Activated CD4-positive, alpha-beta memory T cell treated with anti-CD3 and anti-CD28 coated beads, Interleukin-2, amount 10 ng/mL, durations not matched to agents 7 days and 5 days (primary cell): ENCODE measurements at regions not wholly inside any gene's neighbourhood (a gene's known extent, or its start where the extent isn't known, plus 50 kb on each side); places are given as distances from the start of the nearest gene placed in this dataset.
"Not testable (repeated sequence)": the region's sequence is repeated elsewhere in the genome, so short reads cannot be mapped to it uniquely, and the experiment has no call there.

Experiments used
- CTCF ChIA-PET: fragments of 350-600 bp; sonication (Branson Sonifier 250); formaldehyde crosslinking; loops from one replicate; lab custom pipeline; 2021; ENCODE audit warnings: antibody characterized with exemption, inconsistent platforms; lab: Charles Lee
- POLR2A ChIA-PET: fragments of 350-600 bp; sonication (Branson Sonifier 250); formaldehyde crosslinking; loops from one replicate; lab custom pipeline; 2021; ENCODE audit warnings: antibody characterized with exemption; lab: Charles Lee
- DNase-seq: peaks from one replicate; pipeline ENCODE4 v3.0.0-alpha.2; 2020
- H3K27ac Mint-ChIP-seq: one replicate; pipeline ENCODE4 v1.8.0; 2021; ENCODE audit warnings: mild to moderate bottlenecking, mixed read lengths
- H3K27me3 Mint-ChIP-seq: one replicate; pipeline ENCODE4 v1.8.0; 2021; ENCODE audit warnings: mixed read lengths
- H3K36me3 Mint-ChIP-seq: one replicate; pipeline ENCODE4 v1.8.0; 2021; ENCODE audit warnings: low read depth, mixed read lengths
- H3K4me1 Mint-ChIP-seq: one replicate; pipeline ENCODE4 v1.8.0; 2021; ENCODE audit warnings: mixed read lengths
- H3K4me3 Mint-ChIP-seq: one replicate; pipeline ENCODE4 v1.8.0; 2021; ENCODE audit warnings: mild to moderate bottlenecking, mixed read lengths
- H3K9me3 Mint-ChIP-seq: one replicate; pipeline ENCODE4 v1.8.0; 2021; ENCODE audit warnings: mixed read lengths

DNA sequence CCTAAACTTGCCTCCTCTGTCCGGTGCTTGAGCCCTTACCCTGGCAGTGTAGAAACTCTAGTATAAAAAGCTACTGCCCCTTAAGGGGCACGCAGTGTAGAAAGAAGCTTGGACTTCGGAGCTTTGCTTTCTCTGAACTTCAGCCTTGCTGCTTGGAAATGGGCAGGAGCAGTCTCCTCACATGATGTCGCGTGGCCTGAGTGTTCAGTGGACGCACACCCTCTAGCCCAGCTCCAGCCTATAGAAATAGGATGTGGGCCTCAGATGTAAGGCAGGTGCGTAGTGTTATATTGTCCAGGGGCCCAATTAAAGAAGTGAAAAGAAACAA is 98.2 kb upstream of the PCBD1 start:
- ChIA-PET CTCF (no interaction called here), POLR2A (no interaction called here)
- no peaks in the 10 kb centered on the region for H3K36me3 Mint-ChIP-seq
- peaks cover 25% of the 10 kb centered on the region for H3K4me1 Mint-ChIP-seq
- no peak overlapping the region for H3K4me3 Mint-ChIP-seq
- H3K27ac Mint-ChIP-seq, result no peak overlapping the region
- DNase-seq, result no peak
- no peaks in the 10 kb centered on the region for H3K9me3 Mint-ChIP-seq
- H3K27me3 Mint-ChIP-seq, result no peaks in the 10 kb centered on the region

DNA sequence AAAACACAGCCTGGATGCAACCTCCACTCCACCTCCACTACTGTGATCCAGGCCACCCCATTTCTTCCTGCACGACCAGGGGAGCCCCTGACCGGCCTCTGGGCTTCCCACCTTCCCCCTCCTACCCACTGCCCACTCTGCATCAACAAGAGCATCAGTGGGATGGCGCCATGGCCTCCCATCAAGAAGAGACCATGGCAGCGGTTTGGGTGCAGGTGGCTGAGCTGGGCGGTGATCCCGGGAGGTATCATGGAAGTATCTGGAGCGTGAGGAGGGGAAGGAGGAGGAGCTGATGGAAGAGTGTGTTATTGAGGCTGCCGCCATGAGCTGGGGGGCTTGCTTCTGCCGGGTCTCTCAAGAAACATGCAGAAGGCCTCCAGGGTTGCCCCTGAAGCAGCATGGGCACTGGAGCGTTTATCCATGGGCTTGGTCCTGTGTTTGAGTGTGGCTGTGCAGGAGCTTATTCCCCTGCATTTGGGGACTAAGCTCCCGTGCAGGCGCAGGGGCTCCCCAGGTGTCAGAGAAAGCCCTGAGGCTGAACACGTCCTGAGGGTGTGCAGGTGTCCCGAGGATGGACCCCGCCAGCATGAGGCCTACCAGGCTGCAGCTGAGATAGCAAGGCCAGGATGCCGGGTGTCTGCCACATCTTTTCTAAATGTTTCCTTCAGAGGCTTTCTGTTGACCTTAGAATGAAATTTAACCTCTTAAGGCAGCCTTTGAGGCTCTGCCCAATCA is 99.2 kb upstream of the PCBD1 start:
- CTCF ChIA-PET, result no interaction called here
- POLR2A ChIA-PET, result no interaction called here

DNA sequence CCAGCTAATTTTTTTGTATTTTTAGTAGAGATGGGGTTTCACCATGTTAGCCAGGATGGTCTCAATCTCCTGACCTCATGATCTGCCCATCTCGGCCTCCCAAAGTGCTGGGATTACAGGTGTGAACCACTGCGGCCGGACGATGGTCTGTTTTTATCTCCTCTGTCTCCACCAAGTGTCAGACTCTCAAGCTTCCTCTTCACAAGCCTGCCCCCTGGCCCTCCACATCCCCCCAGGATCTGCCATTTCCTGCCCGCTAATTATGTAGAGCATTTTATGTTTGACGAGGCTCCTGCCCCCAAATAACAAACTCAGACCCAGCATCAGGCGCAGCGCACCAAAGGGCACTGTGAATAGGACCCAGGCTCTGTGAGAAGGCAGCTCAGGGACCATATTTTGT is 101.8 kb upstream of the PCBD1 start:
- CTCF ChIA-PET, result interaction anchor here (0.6 kb wide), 1 partner anchor 11 kb away, joined by 3 read pairs; no protein-coding TSS in a partner anchor
- H3K27me3 Mint-ChIP-seq, POLR2A ChIA-PET, H3K4me3 Mint-ChIP-seq, H3K9me3 Mint-ChIP-seq, DNase-seq, H3K36me3 Mint-ChIP-seq, H3K27ac Mint-ChIP-seq: not testable (repeated sequence)
- peaks cover 12% of the 10 kb centered on the region for H3K4me1 Mint-ChIP-seq

More for the DNA sequence above, 99.2 kb upstream of the PCBD1 start:
- Mint-ChIP-seq H3K4me1 (peaks cover 21% of the 10 kb centered on the region), H3K27ac (no peak overlapping the region), H3K36me3 (no peaks in the 10 kb centered on the region), H3K9me3 (no peaks in the 10 kb centered on the region), H3K27me3 (no peaks in the 10 kb centered on the region), H3K4me3 (no peak overlapping the region)
- DNase-seq, result no peak

DNA sequence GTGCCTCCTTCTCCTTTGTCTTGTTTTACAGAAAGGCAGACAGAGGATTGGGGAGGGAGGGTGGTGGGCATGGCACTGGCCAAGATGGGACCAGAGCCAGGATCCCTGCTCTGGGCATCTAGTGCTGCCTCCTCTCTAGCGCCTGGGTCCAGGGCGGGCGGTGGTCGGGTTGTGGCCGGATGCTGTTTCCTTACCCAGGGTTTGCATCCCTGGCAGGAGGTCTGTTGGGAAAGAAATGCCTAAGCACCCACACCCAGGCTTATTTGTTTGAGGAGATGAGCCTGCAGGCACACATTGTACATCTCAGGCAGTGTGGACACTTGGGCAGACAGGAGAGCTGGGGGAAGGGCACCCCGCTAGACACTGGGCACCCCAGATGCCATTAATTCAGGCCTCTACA is 102.3 kb upstream of the PCBD1 start:
- Mint-ChIP-seq H3K27me3 (no peaks in the 10 kb centered on the region), H3K4me1 (peaks cover 8% of the 10 kb centered on the region), H3K9me3 (no peaks in the 10 kb centered on the region), H3K27ac (no peak overlapping the region), H3K36me3 (no peaks in the 10 kb centered on the region), H3K4me3 (no peak overlapping the region)
- ChIA-PET CTCF (interaction anchor here (0.6 kb wide), 1 partner anchor 12 kb away, joined by 3 read pairs; no protein-coding TSS in a partner anchor), POLR2A (no interaction called here)
- no peak for DNase-seq

DNA sequence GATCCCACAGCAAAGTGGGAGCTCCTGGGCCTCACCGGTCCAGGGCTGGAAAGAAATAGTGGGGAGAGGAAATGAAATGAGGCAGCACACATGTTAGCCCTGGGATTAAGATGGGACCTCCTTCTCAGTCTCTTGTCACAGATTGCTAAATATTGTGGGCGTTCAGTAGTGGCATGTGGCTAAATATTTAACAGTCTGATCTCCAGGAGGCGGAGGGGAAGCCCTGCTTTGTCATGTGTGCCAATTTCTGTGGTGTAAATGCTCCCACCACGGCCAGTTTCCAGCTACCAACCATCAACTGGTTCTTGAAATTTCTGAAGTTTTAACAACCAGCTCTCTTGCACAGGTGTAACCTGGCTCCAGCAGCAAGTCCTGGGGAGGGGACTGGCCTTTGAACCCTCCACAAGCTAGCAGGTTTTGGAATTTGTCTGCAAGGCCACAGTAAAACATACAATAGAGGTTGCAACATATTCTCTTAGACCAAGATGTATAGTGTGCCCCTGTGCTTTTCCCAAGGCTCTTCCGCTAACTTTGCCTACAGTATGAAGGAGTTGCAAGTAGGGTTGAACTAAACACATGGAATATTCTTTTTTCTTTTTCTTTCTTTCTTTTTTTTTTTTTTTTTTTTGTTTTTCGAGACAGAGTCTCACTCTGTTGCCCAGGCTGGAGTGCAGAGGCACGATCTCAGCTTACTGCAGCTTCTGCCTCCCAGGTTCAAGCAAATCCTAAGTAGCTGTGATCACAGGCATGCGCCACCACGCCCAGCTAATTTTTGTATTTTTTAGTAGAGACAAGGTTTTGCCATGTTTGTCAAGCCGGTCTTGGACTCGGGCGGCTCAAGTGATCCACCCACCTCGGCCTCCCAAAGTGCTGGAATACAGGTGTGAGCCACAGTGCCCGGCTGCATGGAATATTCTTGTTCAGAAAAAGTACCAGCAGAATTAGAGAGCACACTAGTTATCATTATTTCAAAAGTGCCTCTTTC is 103.1 kb upstream of the PCBD1 start:
- POLR2A ChIA-PET, result no interaction called here
- Mint-ChIP-seq H3K27ac (no peak overlapping the region), H3K4me1 (peaks cover under 1% of the 10 kb centered on the region), H3K36me3 (no peaks in the 10 kb centered on the region), H3K4me3 (no peak overlapping the region), H3K27me3 (peaks cover 6% of the 10 kb centered on the region), H3K9me3 (no peaks in the 10 kb centered on the region)
- no peak for DNase-seq
- CTCF ChIA-PET, result no interaction called here

DNA sequence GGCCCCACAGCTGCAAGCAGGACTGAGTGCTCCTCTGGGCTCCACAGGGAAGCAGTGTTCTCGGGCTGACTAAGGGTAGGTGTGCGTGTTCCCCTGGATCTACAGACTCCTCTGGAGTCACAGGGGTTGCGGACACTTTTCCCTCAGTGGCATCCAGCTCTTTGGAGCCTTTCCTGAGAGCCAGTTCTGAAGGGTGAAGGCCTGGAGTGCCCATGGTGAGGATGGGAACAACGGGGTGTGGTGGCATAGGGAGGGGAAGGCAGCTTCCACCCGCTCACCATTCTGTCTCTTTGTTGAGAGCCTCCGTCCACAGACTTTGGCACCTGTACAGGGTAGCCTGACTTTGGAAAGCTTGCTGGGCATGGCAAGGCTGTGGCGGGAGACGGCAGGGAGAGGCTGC is 104.1 kb upstream of the PCBD1 start:
- no peak overlapping the region for H3K4me3 Mint-ChIP-seq
- CTCF ChIA-PET, result no interaction called here

DNA sequence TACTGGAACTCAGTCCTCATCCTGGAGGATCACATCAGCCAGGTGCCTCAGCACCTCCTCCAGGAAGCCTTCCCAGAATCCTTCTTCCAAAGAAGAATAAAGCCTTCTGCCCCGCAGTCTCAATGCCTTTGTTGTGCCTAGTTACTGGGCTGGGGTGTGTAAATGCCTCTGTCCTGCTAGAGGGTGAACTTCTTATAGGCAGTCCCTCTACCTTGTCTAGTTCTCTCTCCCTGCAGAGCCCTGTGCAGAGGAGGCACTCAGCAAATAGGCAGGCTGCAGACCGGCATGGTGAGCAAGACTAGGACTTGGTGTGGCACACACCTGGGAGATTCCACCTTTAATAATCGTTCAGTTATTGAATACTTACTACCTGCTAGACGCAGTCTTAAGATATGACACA is 104.7 kb upstream of the PCBD1 start:
- no peaks in the 10 kb centered on the region for H3K36me3 Mint-ChIP-seq
- POLR2A ChIA-PET, result no interaction called here
- no peak overlapping the region for H3K4me3 Mint-ChIP-seq

More for the DNA sequence above, 104.1 kb upstream of the PCBD1 start:
- Mint-ChIP-seq H3K27ac (no peak overlapping the region), H3K9me3 (no peaks in the 10 kb centered on the region), H3K36me3 (no peaks in the 10 kb centered on the region), H3K27me3 (peaks cover 12% of the 10 kb centered on the region), H3K4me1 (no peaks in the 10 kb centered on the region)
- POLR2A ChIA-PET, result no interaction called here
- no peak for DNase-seq

DNA sequence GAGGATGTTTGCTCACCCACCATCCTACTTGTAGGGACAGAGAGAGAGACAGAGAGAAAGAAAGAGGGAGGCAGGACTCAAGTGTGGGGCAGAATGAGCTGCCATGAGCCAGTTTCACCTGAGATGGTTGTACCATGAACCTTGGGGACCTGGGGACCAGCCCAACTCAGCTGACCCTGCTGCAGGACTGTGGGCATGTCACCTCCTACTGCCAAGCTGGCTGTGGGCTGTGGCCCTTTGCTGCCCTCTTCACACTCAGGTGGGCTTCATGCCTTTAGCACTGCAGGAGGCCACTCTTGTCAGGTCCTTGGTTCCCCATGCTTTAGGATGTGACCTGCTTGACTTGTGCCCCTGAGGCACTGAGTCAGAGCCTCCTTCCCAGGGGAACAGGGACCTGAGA is 108.2 kb upstream of the PCBD1 start:
- Mint-ChIP-seq H3K27ac (no peak overlapping the region), H3K36me3 (no peaks in the 10 kb centered on the region), H3K4me1 (no peaks in the 10 kb centered on the region), H3K4me3 (no peak overlapping the region), H3K27me3 (peaks cover 12% of the 10 kb centered on the region), H3K9me3 (no peaks in the 10 kb centered on the region)
- ChIA-PET POLR2A (no interaction called here), CTCF (no interaction called here)
- no peak for DNase-seq

More for the DNA sequence above, 104.7 kb upstream of the PCBD1 start:
- Mint-ChIP-seq H3K27ac (no peak overlapping the region), H3K4me1 (no peaks in the 10 kb centered on the region), H3K27me3 (peaks cover 12% of the 10 kb centered on the region), H3K9me3 (no peaks in the 10 kb centered on the region)
- CTCF ChIA-PET, result no interaction called here
- DNase-seq, result no peak

DNA sequence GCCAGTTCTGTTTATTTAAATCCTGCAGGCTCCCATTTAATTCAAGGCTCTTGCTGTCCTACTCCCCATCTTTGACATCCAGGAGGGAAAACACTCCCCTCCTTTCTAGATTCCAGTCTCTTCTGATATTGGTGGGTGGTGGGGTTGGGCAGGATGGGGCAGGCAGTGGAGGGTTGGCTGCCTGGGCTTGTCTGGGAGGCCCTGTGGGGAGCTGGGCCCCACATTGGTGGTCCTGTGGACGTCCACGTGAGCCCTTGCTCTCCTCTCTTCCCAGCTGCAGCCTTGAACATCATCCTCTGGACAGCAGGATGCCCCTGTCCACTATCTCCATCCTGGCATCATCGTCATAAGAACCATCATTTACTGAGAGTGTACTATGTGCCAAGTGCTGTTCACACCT is 108.9 kb upstream of the PCBD1 start:
- peaks cover 12% of the 10 kb centered on the region for H3K27me3 Mint-ChIP-seq
- no peak overlapping the region for H3K4me3 Mint-ChIP-seq
- POLR2A ChIA-PET, result no interaction called here
- H3K36me3 Mint-ChIP-seq, result no peaks in the 10 kb centered on the region
- H3K27ac Mint-ChIP-seq, result no peak overlapping the region
- H3K4me1 Mint-ChIP-seq, result no peaks in the 10 kb centered on the region
- no peaks in the 10 kb centered on the region for H3K9me3 Mint-ChIP-seq
- DNase-seq, result no peak
- CTCF ChIA-PET, result no interaction called here

DNA sequence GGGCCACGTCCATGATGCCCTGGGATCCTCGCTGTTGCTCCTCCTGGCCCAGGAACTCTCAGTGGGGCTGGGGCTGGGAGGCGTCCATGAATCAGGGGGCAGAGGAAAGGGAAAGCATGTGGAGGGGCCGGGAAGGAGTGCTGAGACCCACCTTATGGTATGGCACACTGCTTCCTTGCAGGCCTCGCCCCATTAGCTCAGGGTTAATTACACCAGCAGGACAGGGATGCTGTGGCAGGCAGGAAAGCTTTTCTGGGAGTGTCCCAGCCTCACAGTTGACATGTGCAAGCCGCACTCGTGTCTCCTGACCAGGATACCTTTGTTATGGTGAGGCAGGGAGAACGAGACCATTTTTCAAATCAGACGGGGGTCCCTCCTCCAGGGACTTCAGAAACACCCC is 109.7 kb upstream of the PCBD1 start:
- no peaks in the 10 kb centered on the region for H3K9me3 Mint-ChIP-seq
- no peak for DNase-seq
- H3K4me1 Mint-ChIP-seq, result no peaks in the 10 kb centered on the region
- H3K27me3 Mint-ChIP-seq, result peaks cover 12% of the 10 kb centered on the region
- POLR2A ChIA-PET, result no interaction called here
- CTCF ChIA-PET, result no interaction called here
- no peak overlapping the region for H3K27ac Mint-ChIP-seq
- no peak overlapping the region for H3K4me3 Mint-ChIP-seq
- no peaks in the 10 kb centered on the region for H3K36me3 Mint-ChIP-seq

DNA sequence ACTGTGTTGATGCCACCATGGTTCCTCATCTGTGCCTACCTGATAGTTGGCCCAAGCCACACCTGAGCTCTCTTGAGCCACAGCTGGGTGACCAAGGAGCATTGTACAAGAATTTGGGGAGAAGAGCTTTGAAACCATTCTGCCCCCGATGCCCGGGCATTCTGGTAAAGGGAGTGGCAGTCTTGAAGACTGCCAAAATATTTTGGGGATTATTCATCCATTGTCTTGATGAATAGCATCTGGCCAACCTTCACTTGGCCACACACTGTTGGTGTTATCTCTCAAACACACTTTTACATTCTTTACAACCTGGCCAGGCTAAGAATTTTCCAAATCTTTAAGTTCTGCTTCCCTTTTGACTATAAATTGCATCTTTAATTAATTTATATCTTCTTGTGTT is 113.1 kb upstream of the PCBD1 start:
- H3K36me3 Mint-ChIP-seq, result no peaks in the 10 kb centered on the region
- no peaks in the 10 kb centered on the region for H3K4me1 Mint-ChIP-seq
- CTCF ChIA-PET, result no interaction called here
- no peaks in the 10 kb centered on the region for H3K9me3 Mint-ChIP-seq
- no peak overlapping the region for H3K27ac Mint-ChIP-seq
- no peak overlapping the region for H3K4me3 Mint-ChIP-seq
- DNase-seq, result no peak
- POLR2A ChIA-PET, result no interaction called here
- peaks cover 6% of the 10 kb centered on the region for H3K27me3 Mint-ChIP-seq

DNA sequence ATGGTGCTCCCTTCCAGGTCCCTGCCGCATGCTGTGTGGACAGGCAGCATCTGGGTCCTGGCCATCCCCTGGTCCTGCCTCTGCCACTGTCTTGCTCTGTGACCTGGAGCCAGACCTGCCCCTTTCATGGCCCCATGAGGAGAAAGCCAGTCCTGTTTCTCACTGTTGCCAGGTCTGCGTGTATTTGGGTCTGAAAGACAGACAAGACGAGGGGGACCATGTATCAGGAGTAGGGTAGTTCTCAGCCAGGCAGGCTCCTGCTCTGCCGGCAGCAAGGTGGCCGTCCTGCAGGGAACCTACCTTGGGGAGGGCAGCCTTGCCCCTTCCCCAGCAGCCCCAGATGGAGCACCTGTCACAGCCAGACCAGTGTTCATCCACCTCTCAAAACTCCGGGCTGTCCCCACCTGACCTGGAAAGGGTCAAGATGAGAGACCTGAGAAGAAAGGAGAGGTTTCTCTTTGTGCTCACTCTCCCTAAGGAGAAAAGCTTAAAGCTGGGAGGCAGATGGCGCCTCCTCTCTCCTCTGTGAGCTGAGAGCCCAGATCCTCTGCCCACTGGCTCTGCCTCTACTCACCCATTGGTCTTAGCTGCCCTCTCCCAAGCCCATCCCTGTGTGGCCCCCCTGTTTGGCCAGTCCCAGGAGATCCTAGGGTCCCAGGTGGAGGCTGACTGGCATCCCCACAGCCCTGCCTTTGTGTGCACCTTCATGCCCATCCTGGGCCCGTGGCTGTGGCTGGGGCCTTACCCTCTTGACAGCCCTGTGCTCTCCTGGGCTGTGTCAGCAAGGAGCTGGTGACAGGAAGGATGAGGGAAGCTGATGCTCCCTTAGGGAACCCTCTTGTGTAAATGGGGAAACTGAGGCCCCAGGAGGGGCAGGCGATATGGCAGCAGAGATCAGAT is 116.1 kb upstream of the PCBD1 start:
- Mint-ChIP-seq H3K9me3 (no peaks in the 10 kb centered on the region), H3K27me3 (peaks cover 3% of the 10 kb centered on the region), H3K27ac (no peak overlapping the region), H3K4me1 (no peaks in the 10 kb centered on the region), H3K4me3 (no peak overlapping the region), H3K36me3 (no peaks in the 10 kb centered on the region)
- DNase-seq, result no peak
- ChIA-PET POLR2A (no interaction called here), CTCF (no interaction called here)
